ENCODE measurements at regions not wholly inside any gene's neighbourhood (a gene's known extent, or its start where the extent isn't known, plus 50 kb on each side); places are given as distances from the start of the nearest gene placed in this dataset.
A peak's percentile ranks its signal among the peaks of the same experiment; 100 is the strongest.

DNA sequence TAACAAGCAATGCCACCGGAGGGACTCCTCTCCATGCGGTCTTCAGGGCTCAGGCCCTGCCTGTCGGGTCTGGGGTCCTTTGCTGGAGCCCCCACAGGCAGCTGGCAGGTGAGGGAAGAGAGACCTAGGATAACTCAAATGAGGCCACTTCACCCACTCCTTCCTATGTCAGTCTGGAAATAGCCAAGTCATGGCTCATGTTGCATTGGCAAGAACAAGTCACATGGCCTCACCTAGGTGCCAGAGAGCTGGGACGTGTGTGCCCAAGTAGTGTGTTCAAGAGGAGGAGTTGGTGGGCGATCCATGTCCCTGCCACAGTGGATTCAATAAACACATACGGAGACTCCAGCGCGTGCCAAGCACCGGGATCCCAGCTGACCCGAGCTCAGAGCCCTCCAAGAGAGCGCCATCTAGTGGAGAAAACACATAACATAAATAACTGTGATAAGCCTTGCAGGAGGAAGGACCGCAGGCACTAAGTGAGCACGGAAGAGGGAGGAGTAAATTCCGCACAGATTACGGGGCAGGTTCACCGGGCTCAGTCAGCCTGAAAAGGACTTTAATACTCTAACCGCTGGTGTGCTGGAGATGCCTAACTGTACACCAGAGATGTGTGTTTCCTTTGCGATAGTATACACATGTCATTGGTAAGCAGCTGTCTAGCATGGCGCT is 580.8 kb downstream of the CCDC171 start:
- DNase-seq = peak in 1 of 5 experiments; percentile 55

- DNase-seq = no peak
Measured at GRCh38 chr9:16134351-16134750, 581.5 kb downstream of the CCDC171 start.

GRCh38 chr9:16135968-16136367 is 583.1 kb downstream of the CCDC171 start:
- no peak for DNase-seq

GRCh38 chr9:16136451-16136850 is 583.6 kb downstream of the CCDC171 start:
- no peak for DNase-seq

GRCh38 chr9:16136961-16137360 is 584.1 kb downstream of the CCDC171 start:
- no peak for DNase-seq

- DNase-seq = no peak
Measured at GRCh38 chr9:16138561-16139491, 586.0 kb downstream of the CCDC171 start.

- DNase-seq = no peak
Measured at GRCh38 chr9:16139774-16140173, 586.9 kb downstream of the CCDC171 start.

GRCh38 chr9:16143310-16143709 is 590.5 kb downstream of the CCDC171 start:
- no peak for DNase-seq

DNA sequence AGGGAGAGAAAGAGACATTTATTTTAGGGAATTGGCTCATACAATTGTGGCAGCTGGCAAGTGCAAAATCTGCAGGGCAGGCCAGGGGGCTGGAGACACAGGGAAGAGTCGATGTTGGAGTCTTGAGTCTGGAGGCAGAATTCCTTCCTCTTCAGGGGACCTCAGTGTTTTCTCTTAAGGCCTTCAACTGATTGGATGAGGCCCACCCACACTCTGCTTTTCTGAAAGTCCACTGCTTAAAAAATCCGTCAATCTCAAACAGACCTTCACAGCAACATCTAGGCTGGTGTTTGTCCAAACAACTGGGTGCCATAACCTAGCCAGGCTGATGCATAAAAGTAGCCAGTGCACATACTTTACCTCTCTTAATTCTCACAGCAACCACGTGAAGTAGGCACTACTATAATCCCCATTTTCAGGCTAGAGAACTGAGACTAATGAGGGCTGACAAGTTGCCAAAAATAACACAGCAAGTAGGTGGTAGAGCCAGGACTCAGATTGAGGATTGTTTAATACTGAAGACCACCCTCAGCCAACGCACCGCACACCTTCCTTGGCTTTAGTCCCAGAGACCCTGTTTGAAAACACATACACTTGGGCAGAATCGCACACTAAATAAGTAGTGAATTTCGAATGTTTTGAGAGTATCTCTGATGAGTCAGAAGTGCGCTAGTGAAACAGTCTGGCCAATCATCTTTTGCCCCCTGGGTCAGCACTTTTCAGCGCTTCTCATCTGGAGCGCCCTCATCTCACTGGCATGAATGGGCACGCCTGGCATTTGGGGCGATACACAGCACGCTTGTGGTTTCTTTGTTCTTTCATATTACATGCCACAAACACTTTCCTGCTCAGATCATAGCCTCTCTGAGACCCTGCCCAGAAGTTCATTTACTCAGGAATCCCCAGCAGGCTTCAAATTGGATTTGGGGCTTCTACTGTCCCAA is 591.4 kb downstream of the CCDC171 start:
- DNase-seq = no peak

GRCh38 chr9:16145196-16145950 is 592.5 kb downstream of the CCDC171 start:
- no peak for DNase-seq

- DNase-seq = no peak
Measured at GRCh38 chr9:16147726-16148125, 594.9 kb downstream of the CCDC171 start.

DNA sequence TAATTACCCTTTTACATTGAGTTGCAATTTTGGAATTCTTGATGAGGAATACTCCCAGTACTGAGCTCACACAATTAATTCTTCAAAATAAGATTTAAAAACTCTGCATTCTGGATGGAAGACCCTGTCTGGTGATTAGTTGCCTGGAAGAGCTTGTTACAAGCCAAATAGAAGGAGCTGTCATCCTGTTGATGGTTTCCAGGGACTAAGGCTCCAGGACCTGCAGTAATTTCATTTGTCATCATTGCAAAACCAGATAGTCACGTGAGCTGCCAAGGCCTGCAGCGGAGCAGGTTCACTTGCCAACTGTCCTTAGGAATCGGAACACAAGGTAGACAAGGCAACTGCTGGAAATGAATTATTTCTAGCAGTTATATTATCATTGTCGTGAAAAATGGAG is 597.7 kb downstream of the CCDC171 start:
- no peak for DNase-seq

DNA sequence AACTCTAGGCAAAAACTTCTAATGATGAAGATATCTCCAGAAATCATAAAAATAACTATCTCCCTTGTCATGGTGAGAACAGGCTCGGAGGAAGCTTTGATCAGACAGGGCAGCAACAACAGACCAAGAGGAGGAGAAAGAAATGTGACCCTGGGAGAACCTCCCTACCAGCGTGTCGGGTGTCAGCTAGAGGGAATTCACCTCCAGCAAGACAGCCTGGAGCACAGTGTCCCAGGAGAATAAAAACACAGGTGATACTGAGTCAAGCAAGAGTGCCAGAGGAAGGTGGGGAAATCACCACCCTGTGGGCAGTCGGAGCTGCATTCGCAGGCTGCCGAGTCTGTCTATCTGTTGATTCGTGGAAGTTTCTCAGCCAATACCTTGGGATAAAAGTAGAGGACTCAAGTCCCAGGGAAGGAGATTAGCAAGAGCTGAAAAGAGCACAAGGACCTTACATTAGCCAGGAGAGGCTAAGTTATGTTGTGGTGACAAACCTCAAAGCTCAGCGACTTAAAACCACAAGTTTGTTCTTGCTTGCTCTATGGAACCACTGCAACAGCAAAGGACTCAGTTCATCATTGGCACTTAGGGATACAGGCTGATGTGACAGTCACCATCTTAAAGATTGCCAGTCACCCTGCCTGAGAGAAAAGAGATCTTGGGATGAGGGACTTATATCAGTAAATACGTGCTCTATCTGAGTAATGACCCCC is 598.3 kb downstream of the CCDC171 start:
- DNase-seq = peak in 1 of 5 experiments; percentile 3

GRCh38 chr9:16152276-16153101 is 599.6 kb downstream of the CCDC171 start:
- no peak for DNase-seq

DNA sequence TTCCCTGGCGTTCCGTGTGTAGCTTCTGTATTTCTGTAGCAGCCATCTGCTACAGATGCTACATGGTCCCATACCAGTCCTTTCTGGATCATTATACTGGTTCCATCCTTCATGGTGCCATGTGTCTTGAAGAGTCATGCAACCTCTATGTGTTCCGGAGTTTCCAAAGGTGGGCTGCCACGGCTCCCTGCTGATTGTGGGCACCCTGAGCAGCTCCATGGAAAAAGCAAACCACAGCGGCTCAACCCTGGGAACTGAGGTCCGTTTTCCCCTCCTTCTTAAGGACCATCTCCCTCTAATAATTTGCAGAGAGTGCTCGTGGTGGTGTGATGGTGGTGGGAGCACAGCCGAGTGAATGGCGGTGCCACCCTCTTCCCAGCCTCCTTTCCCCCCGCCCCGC is 600.4 kb downstream of the CCDC171 start:
- DNase-seq = no peak

DNA sequence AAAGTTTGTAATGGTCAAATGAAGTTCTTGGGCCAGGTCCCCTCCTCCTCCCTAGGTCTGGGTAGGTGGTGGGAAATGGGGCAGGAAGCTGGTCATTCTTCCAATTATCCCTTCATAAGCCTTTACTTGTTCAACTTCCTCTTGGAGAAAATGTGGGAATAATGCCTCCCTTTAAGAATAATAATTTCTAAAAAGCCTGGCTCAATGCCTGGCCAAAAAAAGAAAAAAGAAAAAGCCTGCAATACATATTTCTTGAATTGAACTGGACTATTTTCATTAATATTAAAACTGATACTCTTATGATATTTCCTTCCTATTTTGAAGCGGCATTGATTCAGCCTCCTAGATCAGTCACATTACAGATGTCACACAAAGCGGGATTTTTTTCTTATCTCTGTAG is 600.9 kb downstream of the CCDC171 start:
- DNase-seq = no peak

DNA sequence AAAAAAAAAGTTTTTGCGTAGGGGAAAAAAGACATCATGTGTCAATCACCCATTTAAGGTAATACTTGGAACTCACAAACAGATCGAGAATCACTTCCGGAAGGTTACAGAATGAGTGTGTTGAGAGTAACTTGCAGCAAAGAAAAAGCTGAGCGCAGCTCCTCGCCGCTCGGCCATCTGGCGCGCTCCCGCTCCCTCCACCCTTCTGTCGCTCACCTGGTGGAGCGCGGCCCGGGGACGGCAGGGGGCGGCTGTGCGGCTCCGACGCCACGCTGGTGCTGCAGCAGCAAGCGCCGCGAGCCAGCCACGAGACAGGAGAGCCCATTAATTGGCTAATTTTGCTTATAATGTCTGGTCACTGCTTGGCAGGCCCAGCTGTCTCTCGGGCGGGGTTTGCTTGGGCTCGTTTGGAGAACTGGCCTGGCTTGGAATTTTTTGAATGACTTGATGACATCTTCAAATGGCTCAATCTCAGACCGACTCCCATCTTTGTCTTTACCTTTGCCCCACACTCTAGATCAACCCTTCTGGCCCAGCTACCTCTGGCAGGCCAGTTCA is 601.8 kb downstream of the CCDC171 start:
- peak in 1 of 5 experiments; percentile 55 for DNase-seq

GRCh38 chr9:16155878-16156277 is 603.0 kb downstream of the CCDC171 start:
- no peak for DNase-seq

DNA sequence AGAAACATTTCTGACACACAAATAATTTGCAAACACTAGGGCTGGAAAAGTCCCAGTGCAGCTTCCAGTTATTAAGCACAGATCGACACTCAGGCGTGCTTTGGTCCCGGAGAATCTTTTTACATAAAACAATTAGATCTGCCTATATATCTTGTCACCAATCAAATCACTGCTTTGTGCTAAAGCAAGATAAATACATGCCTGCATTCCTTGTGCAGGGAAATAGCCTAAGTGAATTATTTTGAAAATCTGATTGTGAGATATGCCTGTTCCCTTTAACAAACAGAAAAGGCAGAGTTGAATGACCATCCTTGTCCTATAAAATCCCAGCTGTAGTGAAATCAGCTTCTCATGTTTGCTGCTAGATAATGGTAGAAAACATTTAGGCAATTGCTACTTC is 604.4 kb downstream of the CCDC171 start:
- DNase-seq = no peak

DNA sequence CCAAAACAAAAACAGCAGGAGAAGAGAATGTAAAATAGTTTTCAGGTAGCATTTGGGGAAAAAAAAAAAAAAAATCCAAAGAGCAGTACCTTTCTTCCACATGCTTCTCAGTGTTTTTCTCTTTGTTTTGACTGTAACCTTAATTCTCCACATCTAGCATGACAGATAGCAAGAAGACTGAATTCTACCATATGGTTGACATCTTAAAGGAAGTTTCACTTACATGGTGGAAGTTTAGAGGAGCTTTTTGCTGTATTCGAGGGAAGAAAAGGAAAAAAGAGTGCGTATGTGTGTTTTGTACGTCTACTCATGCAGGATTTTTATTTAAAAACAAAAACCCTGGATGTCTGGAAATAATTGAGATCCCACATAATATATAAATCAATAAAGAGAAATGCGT is 604.8 kb downstream of the CCDC171 start:
- DNase-seq = no peak
